Activated CD8-positive, alpha-beta memory T cell treated with anti-CD3 and anti-CD28 coated beads, Interleukin-2, amount 50 U/mL, for 4 hours (primary cell): ENCODE measurements at regions not wholly inside any gene's neighbourhood (a gene's known extent, or its start where the extent isn't known, plus 50 kb on each side); places are given as distances from the start of the nearest gene placed in this dataset.
"Not testable (repeated sequence)": the region's sequence is repeated elsewhere in the genome, so short reads cannot be mapped to it uniquely, and the experiment has no call there.

ENCODE experiments used
- DNase-seq: peaks from one replicate; pipeline ENCODE4 v3.0.0-alpha.2; 2020

DNA sequence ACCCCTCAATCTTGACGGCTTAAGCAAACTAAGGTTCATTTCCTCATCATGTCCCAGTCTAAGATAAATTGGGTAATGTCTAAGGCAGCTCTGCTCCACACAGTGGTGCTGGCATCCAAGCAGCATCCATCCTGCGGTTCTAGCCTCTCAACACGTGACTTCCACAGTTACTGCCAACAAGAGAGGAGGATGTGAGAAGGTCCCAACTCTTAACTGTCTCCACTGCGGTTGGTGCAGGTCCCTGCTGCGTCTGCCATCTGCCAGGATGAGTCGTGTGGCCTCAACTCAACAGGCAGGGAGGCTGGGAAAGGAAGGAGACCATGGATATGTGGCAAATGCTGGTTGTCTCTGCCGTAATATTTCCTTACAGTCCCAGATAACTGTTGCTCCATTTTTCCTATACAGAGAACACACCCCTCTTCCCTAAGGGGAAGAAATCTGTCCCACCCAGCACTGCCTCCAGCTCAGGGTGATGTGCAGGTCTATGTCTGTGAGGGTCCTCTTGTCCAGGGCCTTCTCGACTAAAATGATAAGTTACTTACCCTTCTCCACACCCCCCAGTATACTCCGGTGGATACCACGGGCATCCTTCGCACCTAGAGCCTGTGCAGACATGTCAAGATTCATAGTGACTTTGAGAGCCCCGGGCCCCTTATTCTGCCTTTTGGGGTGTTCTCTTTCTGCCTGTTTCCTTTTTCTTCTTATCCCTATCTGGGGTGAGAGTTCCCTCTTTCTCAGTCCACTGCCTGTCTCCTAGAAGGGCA is 64.7 kb downstream of the KCNJ18 start:
- DNase-seq, result no peak

DNA sequence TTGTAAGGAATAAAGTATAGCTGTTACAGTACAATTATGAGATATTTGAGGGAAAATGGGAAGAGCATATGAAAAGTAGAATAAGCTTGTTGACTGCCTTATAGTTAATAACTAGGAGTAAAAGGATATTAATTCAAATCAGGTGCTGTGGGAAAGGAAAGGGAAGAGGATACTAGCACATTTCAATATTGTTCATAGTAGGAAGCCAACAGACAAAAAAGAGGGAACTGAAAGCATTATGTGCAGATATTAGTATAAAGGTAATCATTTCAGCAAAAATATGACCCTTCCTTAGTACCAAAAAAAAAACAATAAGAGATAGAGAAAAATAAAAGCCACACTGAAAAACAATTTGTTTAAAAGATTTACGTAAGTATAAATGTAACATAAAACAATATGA is 67.3 kb downstream of the KCNJ18 start:
- DNase-seq, result not testable (repeated sequence)

DNA sequence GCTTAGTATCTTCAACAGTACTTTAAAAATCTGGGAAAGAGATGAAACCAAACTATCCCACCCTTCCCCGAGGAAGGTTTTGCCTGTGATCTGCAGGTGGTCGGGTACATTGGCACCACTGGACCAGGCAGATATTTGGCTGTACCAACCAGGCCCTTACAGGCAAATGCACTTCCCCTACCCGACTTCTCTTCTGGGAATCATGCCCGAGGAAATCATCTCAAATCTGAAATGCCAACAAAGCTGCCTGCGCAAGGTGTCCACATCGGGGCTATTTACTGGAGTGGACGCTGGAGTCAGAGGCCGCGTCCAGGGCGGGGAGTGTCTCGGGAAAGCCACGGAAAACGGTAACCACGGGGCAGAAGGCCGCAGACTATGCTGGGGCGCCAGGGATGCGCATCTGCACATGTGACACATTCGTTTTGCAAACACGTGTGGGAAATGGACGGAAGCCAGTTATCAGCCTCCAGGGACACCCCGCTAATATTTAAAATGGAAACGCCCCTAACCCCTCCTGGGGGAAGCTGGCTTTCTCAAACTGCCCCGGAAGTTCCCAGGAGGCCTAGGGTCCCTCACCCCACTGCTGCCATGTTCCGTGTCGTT is 71.5 kb downstream of the KCNJ18 start:
- DNase-seq, result not testable (repeated sequence)

DNA sequence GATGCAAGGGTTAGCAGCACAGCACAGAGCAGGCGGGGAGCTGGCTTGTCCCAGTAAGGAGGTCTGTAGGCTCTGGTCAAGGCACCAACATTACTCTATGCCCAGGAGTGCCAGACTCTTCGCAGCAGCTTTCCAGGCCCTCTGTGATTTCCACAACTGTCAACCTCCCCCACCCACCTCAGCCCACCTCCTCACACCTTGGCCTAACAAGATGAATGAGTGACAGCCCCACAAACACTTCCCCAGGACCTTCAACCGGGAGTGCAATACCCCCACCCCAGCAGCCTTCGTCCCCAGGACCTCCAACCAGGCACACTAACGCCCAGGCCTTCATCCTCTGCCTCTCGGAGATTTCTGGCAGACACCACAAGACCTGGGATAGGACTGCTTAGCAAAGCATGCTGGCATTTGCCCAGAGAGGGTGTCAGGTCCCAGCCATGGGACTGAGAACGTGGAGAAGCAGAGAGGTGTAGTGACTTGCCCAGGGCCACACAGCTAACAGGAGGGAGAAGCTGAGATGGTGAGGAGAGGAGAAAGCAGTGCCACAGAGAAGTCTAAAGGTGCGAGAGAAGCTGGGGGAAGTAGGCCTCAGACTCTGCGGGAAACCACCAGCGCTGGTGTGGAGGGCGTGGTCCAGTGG is 73.4 kb downstream of the KCNJ18 start:
- DNase-seq, result not testable (repeated sequence)

DNA sequence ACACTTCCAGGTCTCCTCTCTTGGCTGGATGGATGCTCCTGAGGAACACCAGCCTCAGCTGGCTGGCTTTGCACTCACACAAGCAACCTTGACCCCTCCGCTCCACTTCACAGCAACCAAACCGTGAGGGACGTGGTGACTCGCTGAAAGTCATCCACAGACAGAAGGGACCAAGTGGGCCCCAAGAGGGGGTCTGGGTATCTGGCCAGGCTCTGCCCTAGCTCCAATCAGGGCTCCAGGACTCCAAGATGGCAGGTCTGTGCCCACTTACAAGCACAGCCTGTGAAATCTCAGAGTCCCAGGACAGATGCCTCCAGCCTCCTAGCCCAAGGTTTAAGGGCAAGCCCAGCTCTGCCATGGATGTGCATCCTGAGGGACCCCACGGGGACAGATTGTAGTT is 74.2 kb downstream of the KCNJ18 start:
- not testable (repeated sequence) for DNase-seq

DNA sequence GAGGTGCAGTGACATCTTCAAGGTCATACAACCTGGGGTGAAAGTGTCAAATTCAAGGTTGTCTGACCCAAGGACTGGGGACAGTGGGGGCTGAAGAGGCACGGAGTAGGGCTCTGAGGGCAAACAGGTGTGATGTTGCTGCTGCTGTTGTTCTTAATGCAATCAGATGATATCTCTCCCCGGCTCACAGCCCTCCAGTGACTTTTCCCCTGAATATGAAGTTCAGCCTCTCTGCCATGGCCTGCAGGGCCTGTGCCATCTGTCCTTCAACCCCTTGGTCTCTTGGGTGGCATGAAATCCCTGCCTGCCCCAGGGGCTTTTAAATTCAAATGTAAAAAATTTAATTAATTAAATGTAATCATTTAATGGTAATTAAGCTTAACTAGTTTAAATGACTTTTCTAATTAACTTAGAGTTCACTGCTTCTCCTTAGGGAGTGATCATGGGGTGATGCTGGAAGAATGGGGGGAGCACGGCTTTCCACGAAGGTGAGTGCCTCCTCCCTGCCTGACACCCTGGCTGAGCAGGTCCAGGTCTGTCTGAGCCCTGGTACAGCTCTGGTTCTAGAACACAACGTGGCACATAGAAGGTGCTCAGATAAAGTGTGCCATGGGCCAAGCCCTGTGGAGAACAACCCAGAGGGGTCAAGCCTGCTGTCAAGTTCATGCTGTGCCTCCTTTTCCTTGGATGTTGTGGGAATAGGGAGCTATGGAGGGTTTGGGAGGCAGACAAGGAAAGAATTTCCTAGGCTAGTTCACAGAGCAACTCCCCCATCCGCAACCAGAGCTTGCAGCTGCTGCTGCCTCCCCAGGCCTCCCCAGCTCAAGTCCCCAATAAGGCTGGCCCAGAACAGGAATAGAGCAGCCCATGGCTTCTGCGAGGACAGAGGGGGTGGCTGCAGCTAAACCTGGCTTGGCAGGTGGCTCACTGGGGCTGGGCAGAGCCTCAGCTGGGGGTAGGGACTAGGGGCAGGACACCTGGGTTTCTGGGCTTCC is 75.1 kb downstream of the KCNJ18 start:
- not testable (repeated sequence) for DNase-seq

DNA sequence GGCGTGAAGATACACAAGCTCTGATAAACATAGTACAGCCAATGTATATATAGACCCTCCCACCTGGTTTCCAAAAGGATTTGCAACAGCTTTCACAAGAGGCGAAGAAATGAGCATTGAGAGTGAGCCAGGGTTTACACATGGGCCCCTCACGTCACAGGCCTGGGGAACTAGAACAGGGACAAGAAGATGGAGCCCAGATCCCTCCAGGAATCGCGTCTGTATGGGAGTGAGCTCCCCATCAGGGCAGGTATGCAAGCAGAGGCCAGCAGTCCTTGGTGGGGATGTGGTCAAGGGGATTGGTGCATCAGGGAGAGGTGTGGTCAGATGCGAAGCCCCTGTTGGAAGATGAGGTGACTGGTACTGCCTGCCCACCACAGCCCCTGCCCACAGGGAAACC is 75.9 kb downstream of the KCNJ18 start:
- DNase-seq, result not testable (repeated sequence)

DNA sequence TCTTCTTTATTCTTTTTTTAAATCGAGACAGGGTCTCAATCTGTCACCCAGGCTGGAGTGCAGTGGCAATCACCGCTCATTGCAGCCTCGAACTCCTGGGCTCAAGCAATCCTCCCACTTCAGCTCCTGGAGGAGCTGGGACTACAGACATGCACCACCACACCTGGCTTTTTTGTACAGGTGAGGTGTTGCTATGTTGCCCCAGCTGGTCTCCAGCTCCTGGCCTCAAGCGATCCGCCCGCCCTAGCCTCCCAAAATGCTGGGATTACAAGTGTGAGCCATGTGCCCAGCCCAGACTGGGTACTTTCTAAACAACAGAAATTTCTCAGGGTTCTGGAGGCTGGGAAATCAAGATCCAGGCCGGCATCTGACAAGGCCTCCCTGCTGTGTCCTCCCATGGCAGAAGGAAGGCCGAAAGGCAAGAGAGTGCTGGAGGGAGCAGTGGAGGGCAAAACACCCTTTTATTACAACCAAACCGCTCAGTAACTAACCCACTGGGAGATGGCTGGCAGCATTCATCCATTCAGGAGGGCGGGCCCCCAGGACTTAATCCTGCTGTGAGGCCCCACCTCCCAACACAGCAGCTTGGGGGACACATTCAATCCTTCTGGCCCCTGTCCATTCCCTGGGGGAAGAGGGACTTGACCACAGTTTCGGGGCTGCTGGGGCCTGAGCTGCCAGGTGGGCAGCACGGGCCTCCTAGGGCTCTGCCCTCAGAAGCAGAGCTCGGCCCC is 76.6 kb downstream of the KCNJ18 start:
- DNase-seq, result not testable (repeated sequence)

DNA sequence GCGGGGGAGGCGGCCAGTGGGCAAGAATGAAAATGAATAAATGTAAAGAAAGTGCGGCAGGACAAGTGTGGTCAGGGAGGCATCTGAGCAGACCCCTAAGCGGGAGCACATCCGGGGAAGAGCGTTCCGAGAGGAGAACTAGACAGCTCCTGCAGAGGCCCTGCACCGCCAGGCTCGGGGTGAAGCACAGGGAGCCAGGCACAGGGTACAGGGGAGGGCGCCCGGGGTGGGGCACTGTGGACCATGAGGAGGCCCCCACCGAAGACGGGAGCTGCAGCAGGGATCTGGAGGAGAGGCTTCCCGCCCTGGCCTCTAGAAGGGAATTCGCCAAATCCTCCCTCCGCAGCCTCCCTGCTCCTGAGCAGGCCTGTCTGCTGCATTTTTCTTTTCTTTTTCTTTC is 77.5 kb downstream of the KCNJ18 start:
- DNase-seq, result not testable (repeated sequence)

DNA sequence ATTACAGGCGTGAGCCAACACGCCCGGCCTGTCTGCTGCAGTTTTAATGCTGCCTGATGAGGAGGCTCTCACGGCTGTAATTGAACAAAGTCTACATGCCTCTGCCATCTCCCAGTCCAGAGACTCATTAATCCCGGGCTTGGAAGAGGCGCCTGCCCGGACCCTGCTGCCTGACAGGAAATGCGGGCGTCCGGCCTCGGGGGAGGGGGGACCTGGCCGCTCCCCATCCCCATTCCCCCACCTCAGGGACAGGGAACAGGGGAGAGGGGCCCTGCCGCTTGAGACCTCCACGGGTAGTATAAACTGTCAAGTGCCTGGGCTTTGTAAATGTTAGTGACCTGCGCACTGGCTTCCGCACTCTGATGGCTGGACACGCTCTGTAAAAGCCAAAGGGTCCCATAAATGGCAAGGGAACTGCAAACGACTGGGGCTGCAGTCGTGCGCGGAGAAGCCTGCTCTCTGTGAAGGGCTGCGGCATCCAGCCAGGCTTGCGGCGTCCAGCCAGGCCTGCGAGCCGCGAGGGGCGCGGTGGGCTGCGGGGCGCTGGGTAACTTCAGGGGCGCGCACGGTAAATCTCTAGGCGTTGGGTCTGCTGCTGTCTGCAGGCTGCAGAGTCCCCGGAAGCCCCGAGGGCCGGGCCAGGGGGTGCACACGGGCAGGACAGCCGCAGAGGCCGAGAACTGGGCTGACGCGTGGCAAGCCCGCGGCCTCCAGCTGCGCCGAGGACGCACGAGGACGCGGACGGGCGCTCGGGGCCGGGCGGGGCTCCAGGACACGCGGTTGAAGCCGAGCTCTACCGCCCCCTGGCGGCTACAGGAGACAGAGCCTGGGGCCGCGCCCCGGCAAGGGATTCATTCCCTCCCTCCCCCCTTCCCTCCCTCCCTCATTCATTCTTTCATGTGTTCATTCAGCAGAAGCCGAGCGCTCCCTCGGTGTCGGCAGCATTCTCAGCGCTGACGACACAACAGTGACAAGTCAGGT is 78.4 kb downstream of the KCNJ18 start:
- not testable (repeated sequence) for DNase-seq

DNA sequence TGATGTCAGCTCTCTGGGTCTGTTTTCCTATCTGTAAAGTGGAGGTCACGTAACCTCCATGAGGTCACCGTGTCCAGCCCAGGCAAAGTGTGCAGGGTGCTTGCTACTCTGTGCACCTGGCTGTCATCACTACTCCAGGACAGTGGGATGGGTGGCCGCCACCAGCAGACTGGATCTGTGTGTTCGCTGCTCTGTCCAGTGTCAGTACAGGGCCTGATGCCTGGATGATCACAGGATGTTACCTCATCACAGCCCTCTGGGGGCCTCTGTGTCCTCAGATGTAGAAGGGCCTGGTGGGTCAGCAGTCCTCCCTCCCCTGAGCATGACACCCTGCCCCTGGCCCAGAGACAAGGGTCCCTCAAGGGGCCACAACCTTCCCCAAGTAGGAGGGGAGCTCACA is 80.0 kb downstream of the KCNJ18 start:
- no peak for DNase-seq

DNA sequence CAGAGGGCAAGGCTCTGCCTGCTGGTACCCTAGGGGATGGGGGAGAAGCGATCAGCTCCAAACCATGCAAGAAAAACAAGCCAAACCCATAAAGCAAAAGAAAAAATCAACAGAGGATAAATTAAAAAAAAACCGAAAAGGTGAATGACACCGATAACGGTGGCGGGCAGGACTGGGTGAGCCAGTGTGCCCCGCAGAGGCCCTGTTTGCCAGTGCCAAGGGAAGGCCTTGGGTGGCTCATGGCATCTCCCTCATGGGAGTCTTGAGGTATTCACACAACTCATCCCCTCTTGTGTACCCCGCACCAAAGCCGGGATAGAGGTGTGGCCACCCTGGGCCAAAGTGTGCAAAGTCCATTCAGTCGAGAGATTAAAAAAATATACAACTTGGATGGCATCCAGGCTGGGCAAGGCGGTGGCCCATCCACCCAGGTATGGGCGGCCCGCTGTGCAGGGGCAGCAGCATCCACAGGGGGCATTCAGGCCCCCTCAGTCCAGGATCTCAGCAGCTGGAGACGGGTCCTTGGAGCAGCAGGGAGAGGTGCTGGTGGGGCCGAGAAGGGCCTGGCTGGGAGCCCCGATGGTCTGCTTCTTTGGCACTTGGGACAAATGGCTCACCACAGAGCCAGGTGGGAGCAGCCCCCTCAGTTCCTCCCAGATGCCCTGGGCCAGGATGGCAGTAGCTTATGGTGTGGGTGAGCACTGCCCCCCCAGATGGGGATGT is 80.8 kb downstream of the KCNJ18 start:
- not testable (repeated sequence) for DNase-seq

DNA sequence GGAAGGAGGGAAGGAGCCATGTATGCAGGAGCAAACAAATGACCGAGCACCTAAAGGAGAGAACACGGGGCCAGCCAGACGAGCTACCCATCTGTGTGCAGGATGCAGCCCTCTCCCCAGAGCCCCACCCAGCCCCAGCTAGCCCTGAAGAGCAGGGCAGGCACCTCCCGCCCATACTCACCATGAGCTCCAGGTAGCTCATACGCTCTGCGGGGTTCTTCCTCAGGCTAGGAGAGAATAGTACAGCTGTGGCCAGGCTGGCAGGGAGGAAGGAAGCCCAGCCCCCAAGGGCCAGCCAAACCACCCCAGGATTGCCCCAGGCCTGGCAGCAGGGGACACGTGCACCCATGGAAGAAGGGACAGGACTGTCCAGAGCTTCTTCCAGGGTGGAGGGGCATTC is 81.9 kb downstream of the KCNJ18 start:
- no peak for DNase-seq

DNA sequence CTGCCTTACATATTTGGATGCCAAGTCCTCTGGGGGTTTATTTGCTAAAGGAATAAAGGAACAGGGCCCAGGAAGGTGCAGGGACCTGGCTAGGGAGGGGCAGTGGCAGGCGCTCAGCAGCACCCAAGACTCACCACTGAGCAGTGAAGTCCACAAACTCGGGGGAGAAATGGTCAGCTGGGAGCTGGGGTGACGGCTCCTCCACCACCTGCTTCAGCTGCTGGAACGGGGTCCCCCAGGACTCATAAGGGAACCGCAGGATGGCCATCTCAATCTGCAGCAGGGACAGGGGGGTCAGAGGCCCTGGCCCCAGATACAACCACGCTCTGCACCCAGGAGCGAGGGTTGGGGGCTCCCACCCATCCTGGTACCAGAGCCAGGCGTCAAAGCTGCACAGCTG is 83.2 kb downstream of the KCNJ18 start:
- not testable (repeated sequence) for DNase-seq

DNA sequence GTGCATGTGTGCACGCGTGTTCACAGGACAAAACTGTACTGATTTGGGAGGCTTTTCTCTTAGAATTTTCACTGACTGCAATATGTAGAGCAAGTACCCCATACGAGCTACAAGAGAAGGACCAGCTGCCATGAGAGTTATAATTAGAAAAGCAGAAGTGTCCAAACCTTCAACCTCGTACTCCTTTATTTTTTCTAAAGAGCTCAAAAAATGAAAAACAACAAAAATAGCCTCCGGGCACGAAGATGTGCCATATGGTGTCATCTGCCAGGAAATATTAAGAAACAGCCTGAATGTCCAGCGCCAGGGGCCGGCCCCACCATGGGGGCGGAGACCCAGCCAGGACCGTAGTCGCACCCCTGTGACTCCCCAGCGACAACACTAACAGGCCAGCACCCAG is 84.6 kb downstream of the KCNJ18 start:
- DNase-seq, result not testable (repeated sequence)

DNA sequence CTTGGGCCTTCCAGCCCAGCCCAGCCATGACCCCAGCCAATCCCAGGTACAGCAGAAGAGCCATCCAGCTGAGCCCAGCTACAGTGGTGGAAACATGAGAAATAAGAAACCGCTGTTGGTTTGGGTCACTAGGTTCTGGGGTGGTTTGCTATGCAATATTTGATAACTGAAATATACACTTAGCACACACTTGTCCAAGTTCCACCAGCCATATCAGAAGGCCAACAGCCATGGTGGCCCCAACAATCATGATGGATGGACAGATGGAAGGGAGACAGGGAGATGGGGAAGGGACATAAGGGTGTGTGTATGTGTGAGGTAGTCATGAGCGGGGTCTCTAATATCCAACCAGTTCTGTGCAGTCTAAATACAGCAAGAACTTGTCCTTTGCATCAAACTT is 86.5 kb downstream of the KCNJ18 start:
- not testable (repeated sequence) for DNase-seq

DNA sequence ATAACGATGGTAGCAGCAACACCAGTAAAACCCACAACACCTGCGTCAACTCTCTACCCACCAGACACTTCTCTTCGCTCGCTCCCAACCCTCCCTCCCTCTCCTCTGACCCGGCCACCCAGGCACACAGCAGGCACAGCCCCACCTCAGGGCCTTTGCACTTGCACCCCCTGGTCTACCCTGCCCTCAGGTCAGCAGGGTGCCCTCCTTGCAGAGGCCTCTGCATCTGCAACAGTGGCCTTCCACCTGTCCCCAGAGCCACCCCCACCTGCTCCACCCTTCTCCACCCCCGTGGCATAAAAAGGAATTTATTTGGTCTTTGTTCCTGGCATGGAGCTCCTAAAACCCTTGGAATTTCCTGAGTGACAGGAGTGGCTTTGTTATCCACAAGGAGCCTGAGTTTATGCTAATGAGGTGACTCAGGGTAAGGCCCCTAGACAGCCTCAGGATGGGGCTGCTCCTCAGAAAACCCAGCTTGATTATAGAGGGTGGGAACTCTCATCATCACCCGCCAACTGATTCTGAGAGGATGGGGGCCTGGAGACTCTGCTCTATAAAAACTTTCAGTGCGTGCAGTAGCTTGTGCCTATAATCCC is 88.1 kb downstream of the KCNJ18 start:
- not testable (repeated sequence) for DNase-seq

DNA sequence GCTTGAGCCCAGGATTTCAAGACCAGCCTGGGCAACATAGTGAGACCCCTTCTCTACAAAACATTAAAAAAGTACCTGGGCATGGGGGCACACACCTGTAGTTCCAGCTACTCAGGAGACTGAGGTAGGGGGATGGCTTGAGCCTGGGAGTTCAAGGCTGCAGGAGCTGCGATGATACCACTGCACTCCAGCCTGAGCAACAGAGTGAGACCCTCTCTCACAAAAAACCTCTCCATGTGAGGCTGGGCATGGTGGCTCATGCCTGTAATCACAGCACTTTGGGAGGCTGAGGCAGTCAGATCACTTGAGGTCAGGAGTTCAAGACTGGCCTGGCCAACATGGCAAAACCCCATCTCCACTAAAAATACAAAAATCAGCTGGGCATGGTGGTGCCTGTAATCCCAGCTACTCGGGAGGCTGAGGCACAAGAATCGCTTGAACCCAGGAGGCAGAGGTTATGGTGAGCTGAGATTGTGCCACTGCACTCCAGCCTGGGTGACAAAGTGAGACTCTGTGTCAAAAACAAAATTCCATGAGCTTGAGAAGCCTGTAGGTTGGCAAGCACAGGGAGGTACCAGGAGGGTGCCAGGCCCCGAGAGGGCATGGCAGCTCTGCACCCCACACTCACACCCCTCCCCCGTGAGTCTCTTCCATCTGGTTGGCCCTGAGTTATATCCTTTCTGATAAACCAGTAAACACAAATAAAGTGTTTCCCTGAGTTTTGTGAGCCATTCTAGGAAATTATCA is 88.8 kb downstream of the KCNJ18 start:
- DNase-seq, result not testable (repeated sequence)

DNA sequence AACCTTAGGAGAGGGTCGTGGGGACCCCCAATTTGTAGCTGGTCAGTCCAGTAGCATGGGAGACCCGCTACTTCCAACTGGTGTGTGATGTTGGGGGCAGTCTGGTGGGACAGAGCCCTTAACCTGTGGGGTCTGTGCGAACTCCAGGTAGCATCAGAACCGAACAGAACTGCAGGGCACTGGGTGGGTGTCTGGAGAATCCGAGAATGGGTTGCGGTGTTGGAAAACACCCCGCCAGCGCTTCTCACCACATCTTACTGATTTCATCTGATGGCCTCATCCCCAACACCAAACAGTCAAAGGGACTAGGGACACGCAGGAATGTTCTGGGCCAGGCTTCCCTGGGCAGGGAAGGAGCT is 89.3 kb downstream of the KCNJ18 start:
- DNase-seq, result not testable (repeated sequence)
